Liver (tissue), 8 donors: ENCODE measurements at regions not wholly inside any gene's neighbourhood (a gene's known extent, or its start where the extent isn't known, plus 50 kb on each side); places are given as distances from the start of the nearest gene placed in this dataset.

ENCODE experiments used
- DNase-seq: peaks from one replicate; pipeline ENCODE4 v3.0.0-alpha.2; 2017; ENCODE audit warnings: low spot score
- H3K27ac ChIP-seq, 2 donors: one replicate each; pipeline ENCODE4 v1.7.0; 2013; ENCODE audit warnings: inconsistent platforms in 2 of 2, low read length in 2 of 2, control low read depth in 1 of 2, low read depth in 1 of 2, mild to moderate bottlenecking in 1 of 2
- H3K27me3 ChIP-seq, 4 donors: one replicate each; pipeline versions ENCODE4 v1.6.1 to v1.7.0; 2013; ENCODE audit warnings: low read length in 3 of 4, inconsistent platforms in 1 of 4, mild to moderate bottlenecking in 1 of 4, moderate library complexity in 1 of 4; ENCODE audit not compliant: control insufficient read depth in 4 of 4, insufficient read depth in 4 of 4
- H3K36me3 ChIP-seq, 4 donors: one replicate each; pipeline versions ENCODE4 v1.6.1 to v1.7.0; 2013; ENCODE audit warnings: low read length in 3 of 4, mild to moderate bottlenecking in 3 of 4, low read depth in 1 of 4, moderate library complexity in 1 of 4; ENCODE audit not compliant: control insufficient read depth in 4 of 4, insufficient read depth in 3 of 4
- H3K4me1 ChIP-seq, 4 donors: one replicate each; pipeline versions ENCODE4 v1.6.1 to v1.7.0; 2013; ENCODE audit warnings: low read length in 3 of 4, mild to moderate bottlenecking in 3 of 4, moderate library complexity in 1 of 4; ENCODE audit not compliant: control insufficient read depth in 4 of 4, insufficient read depth in 4 of 4
- H3K4me3 ChIP-seq, 3 donors: one replicate each; pipeline versions ENCODE4 v1.6.1 to v1.7.0; 2013; ENCODE audit warnings: low read length in 3 of 3, control low read depth in 1 of 3, low read depth in 1 of 3, mild to moderate bottlenecking in 1 of 3
- H3K9ac ChIP-seq, 2 donors: one replicate each; pipeline ENCODE4 v1.7.0; 2013; ENCODE audit warnings: low read length in 2 of 2, mild to moderate bottlenecking in 2 of 2, moderate library complexity in 2 of 2, control low read depth in 1 of 2, low read depth in 1 of 2
- H3K9me3 ChIP-seq, 4 donors: one replicate each; pipeline versions ENCODE4 v1.6.1 to v1.7.0; 2013; ENCODE audit warnings: low read length in 3 of 4; ENCODE audit not compliant: control insufficient read depth in 4 of 4
- CTCF ChIP-seq: fragments of 150-350 bp; IDR thresholded peaks from 2 replicates; pipeline ENCODE4 v1.5.1; 2017; ENCODE audit warnings: improper control_type of control experiment, low read depth, low read length; ENCODE audit not compliant: missing input control
- EGR1 ChIP-seq, 2 donors: IDR thresholded peaks; 2 replicates each; pipeline ENCODE4 v1.6.1; 2016 to 2018; ENCODE audit warnings: antibody characterized with exemption in 2 of 2, low read depth in 2 of 2
- FOXA2 ChIP-seq: IDR thresholded peaks from 2 replicates; pipeline ENCODE4 v1.6.1; 2016; ENCODE audit warnings: antibody characterized with exemption
- GABPA ChIP-seq, 2 donors: IDR thresholded peaks in 1 of 2; conservative IDR thresholded peaks in 1 of 2; 2 replicates each; pipeline ENCODE4 v1.6.1; 2016; ENCODE audit warnings: antibody characterized with exemption in 2 of 2, mild to moderate bottlenecking in 1 of 2, moderate library complexity in 1 of 2
- HNF4A ChIP-seq, 2 donors: conservative IDR thresholded peaks; 2 replicates each; pipeline ENCODE4 v1.6.1; 2016; ENCODE audit warnings: antibody characterized with exemption in 2 of 2, mild to moderate bottlenecking in 2 of 2
- HNF4G ChIP-seq: IDR thresholded peaks from 2 replicates; pipeline ENCODE4 v1.6.1; 2016; ENCODE audit warnings: antibody characterized with exemption
- JUND ChIP-seq, 2 donors: IDR thresholded peaks; 2 replicates each; pipeline ENCODE4 v1.6.1; 2016; ENCODE audit warnings: antibody characterized with exemption in 2 of 2
- MAX ChIP-seq: IDR thresholded peaks from 2 replicates; pipeline ENCODE4 v1.6.1; 2016; ENCODE audit warnings: antibody characterized with exemption
- NR2F2 ChIP-seq: IDR thresholded peaks from 2 replicates; pipeline ENCODE4 v1.6.1; 2016; ENCODE audit warnings: antibody characterized with exemption
- RAD21 ChIP-seq, 2 donors: IDR thresholded peaks; 2 replicates each; pipeline ENCODE4 v1.6.1; 2016; ENCODE audit warnings: antibody characterized with exemption in 2 of 2, mild to moderate bottlenecking in 2 of 2
- RXRA ChIP-seq, 2 donors: IDR thresholded peaks; 2 replicates each; pipeline ENCODE4 v1.6.1; 2017 to 2018; ENCODE audit warnings: antibody characterized with exemption in 2 of 2, mild to moderate bottlenecking in 1 of 2
- SP1 ChIP-seq: IDR thresholded peaks from 2 replicates; pipeline ENCODE4 v1.6.1; 2018; ENCODE audit warnings: antibody characterized with exemption, mild to moderate bottlenecking
- TAF1 ChIP-seq: conservative IDR thresholded peaks from 2 replicates; pipeline ENCODE4 v1.6.1; 2016; ENCODE audit warnings: antibody characterized with exemption, mild to moderate bottlenecking
- YY1 ChIP-seq: IDR thresholded peaks from 2 replicates; pipeline ENCODE4 v1.6.1; 2016; ENCODE audit warnings: antibody characterized with exemption, mild to moderate bottlenecking
- ZBTB33 ChIP-seq: IDR thresholded peaks from 2 replicates; pipeline ENCODE4 v1.6.1; 2016; ENCODE audit warnings: antibody characterized with exemption
- WGBS: extraction: QIAGEN DNeasy Blood & Tissue Kit; methylation state at CpG from one replicate; pipeline ENCODE4 v1.1.7; 2013; 5-methylcytosine and 5-hydroxymethylcytosine counted together
- TF ChIP-seq, protein P1 (sequence below): IDR thresholded peaks from 2 replicates; pipeline ENCODE4 v1.6.1; 2016; ENCODE audit warnings: antibody characterized with exemption, mild to moderate bottlenecking
- donor health status: healthy.
- donor health status: healthy.
- donor health status: healthy.
- donor health status: healthy.
- donor health status: healthy.

DNA sequence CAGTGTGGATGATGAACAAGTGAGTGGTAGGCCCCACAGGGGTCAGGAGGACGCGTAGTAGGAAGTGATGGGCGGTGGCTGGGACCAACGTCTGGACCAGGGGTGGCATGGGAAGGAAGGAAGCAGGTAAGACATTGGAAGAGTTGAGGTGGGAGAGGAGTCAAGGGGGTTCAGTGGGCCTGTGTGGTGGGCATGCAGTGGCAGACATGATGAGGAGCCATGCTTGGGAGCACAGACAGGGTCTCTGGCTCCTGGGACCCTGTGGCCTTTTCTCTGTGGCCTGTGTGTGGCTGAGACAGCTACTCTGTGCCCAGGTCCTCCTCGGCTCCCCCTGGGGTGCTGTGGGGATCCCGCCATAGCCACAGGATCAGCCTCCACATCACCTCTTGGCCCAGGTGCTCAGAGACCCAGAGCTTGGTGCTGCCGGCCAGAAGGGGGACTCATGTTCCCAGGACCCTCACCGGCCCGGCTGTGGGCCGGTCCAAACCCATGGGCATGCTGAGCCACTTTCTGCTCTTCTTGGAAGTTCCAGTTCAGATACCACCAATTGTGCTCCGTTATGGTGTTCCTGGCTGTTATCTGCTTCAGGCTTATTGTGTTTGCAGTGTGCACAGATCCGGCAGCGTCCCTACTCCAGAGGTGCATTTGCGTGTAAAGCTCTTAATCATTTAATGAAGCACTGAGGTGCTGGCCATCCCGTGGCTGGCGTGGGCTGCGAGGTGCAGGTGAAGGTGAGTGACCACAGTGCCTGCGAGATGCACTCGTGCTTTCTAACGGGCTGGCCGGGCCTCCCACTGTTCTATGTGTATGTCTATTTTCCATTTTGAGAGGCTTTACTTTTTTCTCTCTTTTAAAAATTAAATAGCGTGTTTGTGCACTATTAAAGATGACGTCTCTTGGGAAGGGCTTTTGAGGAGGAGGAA is 147.9 kb downstream of the TEX29 start:
- Histone ChIP-seq H3K9ac (no peak overlapping the region), H3K4me3 (no peak overlapping the region), H3K36me3 (no peaks in the 10 kb centered on the region), H3K9me3 (no peaks in the 10 kb centered on the region), H3K4me1 (no peaks in the 10 kb centered on the region), H3K27me3 (peaks cover 0 to 2% (median 0%) of the 10 kb centered on the region in 4 donors), H3K27ac (no peak overlapping the region)
- 90% methylated on average over 23 of the region's 23 CpGs for WGBS
- TF ChIP-seq FOXA2 (no peak), TAF1 (no peak), GABPA (IDR thresholded peaks at IDR 0.05 in 1 of 2, conservative IDR thresholded peaks at IDR 0.05 in 1 of 2) (no peak), RXRA (IDR thresholded peaks at IDR 0.05) (no peak), NR2F2 (no peak), HNF4A (conservative IDR thresholded peaks at IDR 0.05) (no peak), YY1 (no peak), JUND (IDR thresholded peaks at IDR 0.05) (no peak), HNF4G (no peak)
- DNase-seq = no peak

- TF ChIP-seq TAF1 = no peak
- TF ChIP-seq NR2F2 = no peak
- TF ChIP-seq FOXA2 = no peak
- TF ChIP-seq CTCF = no peak
- no peak for DNase-seq
- Histone ChIP-seq H3K4me1 (no peaks in the 10 kb centered on the region), H3K9ac (no peak overlapping the region), H3K36me3 (no peaks in the 10 kb centered on the region), H3K9me3 (no peaks in the 10 kb centered on the region), H3K27ac (no peak overlapping the region), H3K4me3 (no peak overlapping the region), H3K27me3 (peaks cover 0 to 2% (median 0%) of the 10 kb centered on the region in 4 donors)
- 88% methylated on average over 5 of the region's 5 CpGs for WGBS
These were observed 149.0 kb downstream of the TEX29 start for GRCh38 chr13:111469450-111469849.

DNA sequence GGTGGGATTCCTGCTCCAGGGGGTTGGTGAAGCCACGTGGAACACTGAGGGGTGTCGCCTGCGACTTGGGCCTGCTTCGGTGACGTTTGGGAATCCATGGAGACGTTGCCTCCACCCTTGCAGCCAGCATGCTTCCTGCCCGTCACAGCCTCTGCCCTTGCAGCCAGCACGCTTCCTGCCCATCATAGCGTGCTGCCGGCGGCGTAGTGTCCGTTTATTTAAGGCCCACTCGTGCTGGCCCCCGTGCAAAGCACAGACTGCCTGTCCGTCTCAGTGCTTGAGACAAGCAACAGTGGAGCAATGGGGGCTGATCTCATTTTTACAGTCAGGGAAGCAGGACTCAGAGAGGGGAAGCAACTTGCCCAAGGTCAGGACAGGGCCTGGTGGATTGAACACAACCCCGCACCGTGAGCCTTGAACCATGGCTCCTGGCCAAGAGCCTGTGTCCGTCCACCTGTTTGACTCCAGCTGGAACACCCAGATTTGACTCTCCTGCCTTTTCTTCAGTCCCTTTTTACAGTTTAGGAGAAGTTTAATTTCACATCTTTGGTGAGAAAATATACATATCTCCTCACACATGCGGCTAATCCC is 149.6 kb downstream of the TEX29 start:
- no peaks in the 10 kb centered on the region for H3K4me1 ChIP-seq
- no peak overlapping the region for H3K9ac ChIP-seq
- H3K27me3 ChIP-seq = peaks cover 0 to 2% (median 0%) of the 10 kb centered on the region in 4 donors
- no peaks in the 10 kb centered on the region for H3K9me3 ChIP-seq
- WGBS = 73% methylated on average over 20 of the region's 20 CpGs
- no peak overlapping the region for H3K27ac ChIP-seq
- DNase-seq = no peak
- H3K36me3 ChIP-seq = no peaks in the 10 kb centered on the region
- H3K4me3 ChIP-seq = no peak overlapping the region
- no peak for TF ChIP-seq JUND (IDR thresholded peaks at IDR 0.05)
- TF ChIP-seq RXRA (IDR thresholded peaks at IDR 0.05) = no peak
- no peak for TF ChIP-seq YY1
- TF ChIP-seq NR2F2 = no peak
- no peak for TF ChIP-seq HNF4G
- no peak for TF ChIP-seq FOXA2
- TF ChIP-seq MAX = no peak
- TF ChIP-seq ZBTB33 = no peak
- TF ChIP-seq, protein P1, sequence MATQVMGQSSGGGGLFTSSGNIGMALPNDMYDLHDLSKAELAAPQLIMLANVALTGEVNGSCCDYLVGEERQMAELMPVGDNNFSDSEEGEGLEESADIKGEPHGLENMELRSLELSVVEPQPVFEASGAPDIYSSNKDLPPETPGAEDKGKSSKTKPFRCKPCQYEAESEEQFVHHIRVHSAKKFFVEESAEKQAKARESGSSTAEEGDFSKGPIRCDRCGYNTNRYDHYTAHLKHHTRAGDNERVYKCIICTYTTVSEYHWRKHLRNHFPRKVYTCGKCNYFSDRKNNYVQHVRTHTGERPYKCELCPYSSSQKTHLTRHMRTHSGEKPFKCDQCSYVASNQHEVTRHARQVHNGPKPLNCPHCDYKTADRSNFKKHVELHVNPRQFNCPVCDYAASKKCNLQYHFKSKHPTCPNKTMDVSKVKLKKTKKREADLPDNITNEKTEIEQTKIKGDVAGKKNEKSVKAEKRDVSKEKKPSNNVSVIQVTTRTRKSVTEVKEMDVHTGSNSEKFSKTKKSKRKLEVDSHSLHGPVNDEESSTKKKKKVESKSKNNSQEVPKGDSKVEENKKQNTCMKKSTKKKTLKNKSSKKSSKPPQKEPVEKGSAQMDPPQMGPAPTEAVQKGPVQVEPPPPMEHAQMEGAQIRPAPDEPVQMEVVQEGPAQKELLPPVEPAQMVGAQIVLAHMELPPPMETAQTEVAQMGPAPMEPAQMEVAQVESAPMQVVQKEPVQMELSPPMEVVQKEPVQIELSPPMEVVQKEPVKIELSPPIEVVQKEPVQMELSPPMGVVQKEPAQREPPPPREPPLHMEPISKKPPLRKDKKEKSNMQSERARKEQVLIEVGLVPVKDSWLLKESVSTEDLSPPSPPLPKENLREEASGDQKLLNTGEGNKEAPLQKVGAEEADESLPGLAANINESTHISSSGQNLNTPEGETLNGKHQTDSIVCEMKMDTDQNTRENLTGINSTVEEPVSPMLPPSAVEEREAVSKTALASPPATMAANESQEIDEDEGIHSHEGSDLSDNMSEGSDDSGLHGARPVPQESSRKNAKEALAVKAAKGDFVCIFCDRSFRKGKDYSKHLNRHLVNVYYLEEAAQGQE = no peak
- no peak for TF ChIP-seq CTCF
- no peak for TF ChIP-seq RAD21 (IDR thresholded peaks at IDR 0.05)
- no peak for TF ChIP-seq SP1
- no peak for TF ChIP-seq EGR1 (IDR thresholded peaks at IDR 0.05; ENCODE audit: low read depth in 2 of 2)
